NK-92 treated with Interleukin-12 subunit alpha and Interleukin-12 subunit beta, amount 100 ng/mL, for 24 hours (cell line): ENCODE measurements at regions not wholly inside any gene's neighbourhood (a gene's known extent, or its start where the extent isn't known, plus 50 kb on each side); places are given as distances from the start of the nearest gene placed in this dataset.

Experiments used
- DNase-seq: peaks from one replicate; lab custom pipeline; 2025; lab: John Stamatoyannopoulos, UW

DNA sequence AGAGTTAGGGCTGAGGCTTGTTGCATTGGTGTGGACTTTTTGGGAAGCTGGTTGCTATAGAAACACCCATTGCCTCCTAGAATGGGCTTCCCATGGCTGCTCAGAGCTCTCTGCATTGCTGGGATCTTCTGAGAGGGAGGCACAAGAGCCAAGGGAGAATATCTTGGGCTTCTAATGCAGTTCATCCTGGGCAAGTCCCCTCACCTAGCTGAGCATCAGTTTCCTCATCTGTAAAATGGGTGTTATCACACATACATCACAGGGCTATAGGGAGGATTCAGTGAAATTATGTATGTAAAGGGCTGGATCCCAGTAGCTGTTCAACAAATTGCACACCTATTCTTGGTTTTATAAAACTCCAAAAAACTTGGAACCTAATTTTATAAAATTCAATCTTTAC lies 106.1 kb upstream of the ALDH1B1 start:
- no peak for DNase-seq

DNA sequence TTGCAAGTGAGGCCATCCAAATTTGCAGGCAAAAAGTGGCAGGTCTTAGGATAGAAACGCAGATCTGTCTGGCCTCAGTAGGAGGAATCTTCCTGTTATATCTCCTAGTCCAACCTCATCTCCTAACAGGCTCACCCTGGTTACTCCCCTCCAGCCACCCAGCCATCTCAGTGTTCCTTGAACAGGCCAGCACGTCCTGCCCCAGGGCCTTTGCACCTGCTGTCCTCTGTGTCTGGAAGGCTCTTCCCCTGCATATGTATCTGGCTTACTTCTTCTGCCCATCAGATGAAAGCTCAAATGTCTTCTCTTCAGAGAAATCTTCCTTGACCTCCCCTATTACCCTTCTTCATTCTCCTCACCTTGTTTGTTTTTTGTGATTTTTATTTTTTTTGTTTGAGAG lies 107.3 kb upstream of the ALDH1B1 start:
- DNase-seq, result no peak

DNA sequence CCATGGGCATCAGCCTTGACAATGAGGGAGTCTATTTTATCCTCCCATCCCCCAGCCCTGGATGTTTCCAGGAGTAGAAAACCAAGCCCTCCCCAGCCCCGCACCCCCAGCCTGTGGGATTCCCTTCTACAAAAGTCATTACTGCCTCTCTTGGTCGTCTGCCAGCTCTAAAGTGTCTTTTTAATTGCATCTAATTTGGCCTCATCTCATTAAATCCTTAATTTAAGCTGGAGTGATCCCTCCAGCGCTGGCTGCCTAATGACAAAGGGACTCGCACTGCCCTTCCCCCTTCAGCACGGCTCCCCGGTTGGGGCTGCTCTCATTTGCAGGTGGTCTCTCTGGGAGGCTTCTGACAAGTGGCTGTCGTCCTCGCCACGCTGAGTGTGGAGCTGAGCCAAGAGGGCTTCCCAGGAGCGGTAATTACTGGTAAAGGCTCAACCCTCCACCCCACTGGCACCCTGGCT lies 107.9 kb upstream of the ALDH1B1 start:
- DNase-seq, result no peak

DNA sequence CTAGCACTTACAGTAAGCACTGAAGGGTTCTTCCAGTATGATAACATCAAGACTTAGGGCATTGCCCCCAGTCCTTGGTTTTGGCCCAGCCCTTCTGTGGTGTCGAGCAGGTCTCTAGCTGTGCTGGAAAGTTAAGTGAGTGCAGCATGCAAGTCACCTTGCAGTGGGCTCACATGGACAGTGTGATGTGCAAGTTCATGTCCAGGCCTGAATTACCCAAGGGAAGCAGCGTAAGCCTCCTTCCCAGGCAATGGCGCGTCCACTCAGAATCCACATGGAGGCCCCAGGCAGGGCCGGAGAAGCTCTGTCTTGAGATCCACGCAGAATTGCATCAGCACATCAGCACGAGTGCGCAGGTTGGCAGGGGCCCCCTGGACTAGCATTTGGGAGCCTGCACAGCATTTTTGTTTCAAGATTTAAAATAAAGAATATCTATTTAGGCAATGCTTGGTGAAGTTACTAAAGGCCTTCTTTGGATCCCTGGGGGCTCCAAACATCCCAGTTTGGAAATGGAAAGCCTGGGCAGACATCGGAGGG lies 108.4 kb upstream of the ALDH1B1 start:
- DNase-seq, result no peak

DNA sequence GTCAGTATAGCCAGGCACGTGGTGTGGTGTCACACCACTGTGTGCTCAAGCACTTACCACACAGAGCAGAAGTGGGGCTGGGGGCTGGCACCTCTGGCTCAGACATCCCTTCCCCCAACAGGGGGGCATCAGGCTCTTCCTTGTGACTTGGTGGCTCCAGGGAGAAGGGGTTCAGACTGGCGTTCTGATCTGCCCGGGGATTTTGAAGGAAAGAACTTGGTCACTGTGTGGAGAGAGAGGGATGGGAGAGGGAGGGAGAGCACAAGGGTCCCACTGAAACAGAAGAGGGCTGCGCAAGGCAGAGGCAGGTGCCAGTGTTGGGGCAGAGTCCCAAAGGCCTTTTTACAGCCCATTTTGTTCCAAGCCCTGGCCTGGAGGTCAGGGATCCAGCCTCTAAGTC lies 109.7 kb upstream of the ALDH1B1 start:
- no peak for DNase-seq

DNA sequence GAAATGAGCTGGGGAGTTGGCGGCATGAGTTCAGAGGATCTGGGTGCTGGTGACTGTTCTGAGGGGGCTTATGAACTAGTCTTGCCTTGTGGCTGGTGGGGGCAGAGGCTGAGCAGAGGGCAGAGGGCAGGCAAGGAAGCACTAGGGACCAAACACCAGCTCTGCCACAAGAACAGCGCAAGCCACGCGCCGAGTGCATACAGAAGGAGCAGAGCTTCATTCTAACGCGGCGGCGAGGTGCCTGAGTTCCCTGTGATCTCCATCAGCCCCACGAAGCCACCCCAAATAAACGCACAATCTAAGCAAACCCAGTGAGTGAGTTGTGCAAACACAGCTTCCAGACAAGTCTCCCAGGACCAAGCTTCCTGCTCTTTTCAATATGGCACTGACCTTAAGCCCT lies 110.6 kb upstream of the ALDH1B1 start:
- no peak for DNase-seq

DNA sequence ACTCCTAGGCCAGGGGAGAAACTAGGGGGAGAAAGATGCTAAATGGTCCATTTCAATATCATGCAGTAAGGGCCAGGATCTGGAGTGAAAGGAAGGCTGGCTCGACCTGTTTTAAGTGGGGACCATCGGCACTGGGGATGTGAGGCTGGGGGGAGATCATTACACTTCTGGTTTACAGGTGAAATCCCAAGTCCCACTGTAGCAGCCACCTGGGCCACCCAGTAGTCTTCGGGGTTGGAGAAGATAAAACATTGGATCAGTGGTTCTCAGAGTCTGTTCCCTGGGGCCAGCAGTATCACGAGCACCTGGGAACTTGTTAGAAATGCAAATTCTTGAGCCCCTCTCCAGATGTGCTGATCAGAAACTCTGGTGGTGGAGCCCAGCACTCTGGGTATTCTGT lies 111.3 kb upstream of the ALDH1B1 start:
- no peak for DNase-seq

DNA sequence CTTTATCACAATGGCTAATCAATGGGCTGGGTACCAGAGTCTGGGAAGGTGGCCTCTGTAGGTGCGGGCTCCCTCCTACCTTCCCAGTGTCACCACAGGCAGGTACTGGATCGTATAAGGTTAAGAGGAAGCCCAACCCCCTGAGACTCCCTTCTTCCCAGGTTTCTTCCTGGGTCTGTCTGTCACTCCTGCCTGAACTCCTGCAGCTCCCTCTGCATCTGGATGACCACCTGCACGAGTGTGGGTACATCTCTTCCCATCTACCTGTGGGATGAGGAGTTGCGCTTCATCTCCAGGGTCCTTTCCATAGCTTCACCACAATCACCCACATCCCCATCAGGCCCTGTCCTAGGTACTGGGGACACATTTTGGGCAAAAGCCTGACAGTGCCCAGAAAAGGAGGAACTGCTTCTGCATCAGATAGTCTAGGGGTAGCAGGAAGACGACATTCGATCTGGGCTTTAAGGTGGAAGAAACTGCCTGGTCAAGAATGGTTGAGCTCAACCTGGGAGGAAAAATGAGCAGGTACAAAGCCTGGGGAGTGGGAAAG lies 112.2 kb upstream of the ALDH1B1 start:
- DNase-seq, result no peak

DNA sequence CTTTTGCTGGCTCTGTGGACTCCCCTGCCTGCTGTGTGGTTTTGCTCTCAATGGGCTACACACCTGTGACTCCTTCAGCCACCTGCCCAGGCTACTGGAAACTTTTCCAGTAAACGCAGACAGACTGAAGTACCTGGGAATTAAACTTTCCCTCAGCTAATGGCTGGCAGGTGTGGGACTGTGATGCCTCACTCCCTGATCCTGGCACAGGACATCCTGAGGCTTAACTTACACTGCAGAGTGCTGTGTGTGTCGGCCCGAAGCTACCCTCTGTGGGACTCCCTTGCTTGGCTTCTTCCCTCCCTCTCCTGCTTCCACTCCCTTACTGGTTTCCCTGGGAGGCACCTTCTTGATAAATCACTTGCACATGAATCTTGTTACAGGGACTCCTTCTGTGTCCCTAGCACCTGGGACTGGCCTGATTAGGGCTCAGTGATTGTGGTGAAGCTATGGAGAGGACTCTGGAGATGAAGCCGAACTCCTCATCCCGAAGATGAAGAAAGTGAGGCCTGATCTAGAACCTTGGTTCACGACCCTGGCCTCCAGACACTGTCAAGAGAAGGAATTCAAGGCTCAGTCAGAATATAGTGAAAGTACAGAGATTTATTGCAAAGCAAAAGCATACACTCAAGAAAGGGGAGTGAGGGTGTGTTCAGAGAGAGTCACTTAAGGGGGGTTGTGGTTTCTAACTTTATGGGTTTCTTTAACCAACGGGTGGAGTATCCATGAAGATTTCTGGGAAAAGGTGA lies 113.4 kb upstream of the ALDH1B1 start:
- DNase-seq, result no peak

DNA sequence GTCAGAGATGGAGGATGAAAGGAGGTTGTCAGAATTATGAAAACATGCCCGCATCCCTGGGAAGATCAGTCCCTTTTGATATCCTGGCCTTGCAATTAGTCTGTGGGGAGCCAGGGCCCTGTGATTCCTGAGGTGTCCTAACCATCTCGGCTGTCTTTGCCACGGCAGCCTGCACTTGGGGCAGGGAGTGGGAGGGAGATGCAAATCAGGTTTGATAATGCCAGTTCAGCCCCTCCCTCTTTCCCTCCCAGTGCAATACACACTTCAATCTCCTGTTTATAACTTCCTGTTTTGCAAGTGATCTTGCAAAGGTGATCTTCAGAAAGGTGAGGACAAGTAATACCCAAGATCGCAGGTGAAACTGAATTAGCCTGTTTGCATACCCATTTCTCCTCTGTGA lies 114.0 kb upstream of the ALDH1B1 start:
- no peak for DNase-seq

DNA sequence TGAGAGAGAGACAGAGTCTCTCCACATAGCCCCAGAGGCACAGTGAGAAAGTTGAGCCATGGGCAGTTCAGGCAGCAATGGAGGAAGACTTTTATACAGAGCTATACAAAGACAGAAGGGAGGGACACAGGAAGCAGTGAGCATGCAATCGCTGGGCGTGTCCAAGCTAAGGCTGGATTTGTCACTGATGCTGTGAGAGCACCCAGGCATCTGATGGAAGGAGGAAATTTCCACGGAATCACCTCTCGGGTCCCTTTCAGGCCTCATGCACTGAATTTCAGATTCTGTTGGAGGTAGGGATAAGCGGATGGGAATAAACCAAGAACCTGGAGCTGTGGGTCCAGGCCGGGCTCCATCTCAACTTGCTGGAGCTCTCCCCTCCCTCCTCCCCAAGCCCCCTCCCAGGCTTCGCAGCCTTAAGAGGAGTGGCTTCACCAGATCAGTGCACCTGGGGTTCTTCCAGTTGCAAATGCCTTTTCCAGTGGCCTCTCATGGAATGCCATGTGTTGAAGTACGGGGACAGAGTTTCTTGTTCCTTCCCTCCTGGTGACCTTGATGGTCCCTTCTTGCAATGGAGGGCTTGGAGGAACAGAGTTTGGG lies 114.8 kb upstream of the ALDH1B1 start:
- DNase-seq, result no peak

DNA sequence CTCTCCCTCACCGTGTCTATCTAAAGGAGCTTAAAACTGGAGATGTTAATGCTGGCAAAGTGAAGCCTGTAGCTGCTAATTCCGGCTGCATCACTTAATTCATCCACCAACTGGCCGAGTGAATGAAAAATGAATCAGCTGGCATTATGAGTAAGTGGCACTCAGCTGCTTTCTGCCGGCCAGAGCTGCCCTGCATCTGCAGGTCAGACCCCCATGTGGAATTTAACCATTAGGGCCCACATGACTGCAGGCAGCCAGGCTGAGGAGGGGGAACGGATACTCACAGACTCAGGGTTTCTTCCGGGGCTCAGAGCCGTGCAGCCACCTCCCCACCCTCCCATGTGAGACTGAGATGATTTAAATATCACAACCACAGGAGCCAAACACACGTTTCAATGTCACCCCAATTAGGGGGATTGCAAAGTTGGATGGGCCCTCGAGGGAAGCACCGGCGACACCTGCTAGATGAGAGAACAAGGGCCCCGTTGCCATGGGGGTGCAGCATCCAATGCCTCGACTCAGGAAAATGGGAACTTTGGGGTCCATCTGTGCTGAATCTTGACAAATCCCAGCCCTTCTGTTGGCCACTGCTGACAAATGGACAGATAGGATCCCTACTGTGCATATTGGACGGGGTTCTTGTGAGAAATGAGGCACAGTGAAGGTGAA lies 115.6 kb upstream of the ALDH1B1 start:
- DNase-seq, result no peak

DNA sequence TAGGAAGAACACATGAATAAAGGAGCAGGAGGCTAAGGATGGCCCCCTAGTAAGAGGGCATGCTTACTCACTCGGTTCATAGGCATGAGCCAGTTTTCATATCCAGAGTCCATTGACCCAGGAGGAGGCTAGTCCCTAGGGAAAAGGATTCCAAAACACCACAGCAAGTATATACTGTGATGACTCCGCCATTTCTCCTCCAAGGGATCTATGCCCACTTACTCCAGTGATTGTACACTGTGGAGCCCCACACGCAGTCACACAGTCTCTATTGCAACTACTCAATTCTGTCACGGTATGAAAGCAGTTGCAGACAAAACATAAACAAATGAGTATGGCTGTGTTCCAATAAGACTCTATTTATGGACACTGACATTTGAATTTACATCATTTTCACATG lies 117.7 kb upstream of the ALDH1B1 start:
- no peak for DNase-seq

DNA sequence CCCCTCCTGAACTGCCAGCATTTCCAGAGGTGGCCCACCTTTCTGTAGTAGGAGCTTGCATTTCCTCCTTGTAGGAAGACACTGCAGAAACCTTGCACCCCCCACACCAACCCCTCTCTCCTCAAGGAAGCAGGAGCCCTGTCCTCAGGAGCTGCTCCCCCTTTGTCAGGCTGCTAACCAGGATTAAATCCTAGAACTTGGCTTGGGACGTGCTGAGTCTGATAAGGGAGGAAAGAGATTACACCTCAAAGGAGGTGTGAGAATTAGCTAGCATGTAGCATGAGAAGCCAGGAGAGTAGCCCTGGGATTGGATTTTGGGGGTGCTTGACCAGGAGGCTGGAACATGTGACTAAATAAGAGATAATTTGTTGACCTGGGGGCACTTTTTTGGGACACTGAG lies 119.8 kb upstream of the ALDH1B1 start:
- no peak for DNase-seq

DNA sequence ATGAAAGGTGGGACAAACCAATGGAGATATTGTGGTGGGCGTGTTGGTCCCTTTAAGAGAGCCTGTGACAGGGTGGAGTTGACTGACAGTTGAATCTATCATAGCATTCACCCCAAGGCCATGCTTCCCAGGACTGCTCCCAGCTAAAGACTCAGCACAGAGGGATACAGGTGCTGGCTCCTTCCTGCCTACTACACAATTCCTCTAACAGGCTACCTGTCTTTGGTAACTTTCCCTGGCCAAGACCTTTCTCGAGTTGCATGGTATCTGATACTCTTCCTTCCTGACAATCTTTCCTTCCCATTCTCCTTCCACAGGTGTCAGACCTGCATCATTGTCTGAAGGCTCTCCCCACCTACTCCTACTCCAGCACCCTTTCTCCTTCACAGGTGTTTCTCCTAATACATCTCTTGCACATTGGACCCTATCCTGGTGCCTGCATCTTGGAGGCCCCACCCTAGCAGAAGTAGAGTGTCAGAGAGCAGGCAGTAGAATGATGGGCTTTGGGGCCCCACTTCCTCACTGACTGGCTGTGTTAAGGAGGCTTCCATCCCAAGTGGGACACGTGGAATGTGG lies 120.7 kb upstream of the ALDH1B1 start:
- no peak for DNase-seq

DNA sequence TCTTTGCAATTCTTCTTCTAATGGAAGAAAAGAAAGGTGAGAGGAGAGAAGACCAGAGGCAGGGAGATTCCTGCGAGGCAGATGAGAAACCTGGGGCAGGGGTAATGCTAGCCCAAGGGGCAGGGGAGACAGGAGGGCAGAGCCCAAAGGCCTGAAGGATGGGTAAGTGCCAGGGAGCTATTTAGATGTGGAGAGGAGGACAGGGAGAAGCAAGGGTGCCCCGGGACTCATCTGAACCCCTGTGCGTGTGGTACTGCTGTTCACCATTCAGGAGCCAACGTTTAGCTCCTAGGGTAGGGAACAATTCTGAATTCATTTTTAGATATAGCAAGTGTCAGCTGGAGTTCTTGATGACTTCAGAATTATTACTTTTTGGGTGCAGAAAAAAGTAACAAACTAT lies 122.7 kb upstream of the ALDH1B1 start:
- DNase-seq, result no peak

DNA sequence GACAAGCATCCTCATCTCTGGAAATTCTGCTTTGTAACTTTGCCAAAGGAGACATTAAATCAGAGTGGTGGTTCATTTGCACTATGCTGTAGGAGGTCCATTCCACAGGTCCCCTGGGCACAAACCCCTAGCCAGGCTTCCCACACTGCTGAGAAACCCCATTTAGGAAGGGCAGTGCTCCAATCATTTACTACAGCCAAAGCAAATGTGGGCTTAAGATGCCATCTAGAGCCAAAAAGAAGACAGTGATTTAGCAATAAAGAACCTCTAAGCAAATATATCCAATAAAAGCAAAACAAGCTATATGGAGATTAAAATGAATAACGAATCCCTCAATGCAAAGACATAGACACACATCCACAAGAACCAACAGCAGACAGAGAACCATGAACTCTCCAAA lies 129.0 kb upstream of the ALDH1B1 start:
- DNase-seq, result no peak

DNA sequence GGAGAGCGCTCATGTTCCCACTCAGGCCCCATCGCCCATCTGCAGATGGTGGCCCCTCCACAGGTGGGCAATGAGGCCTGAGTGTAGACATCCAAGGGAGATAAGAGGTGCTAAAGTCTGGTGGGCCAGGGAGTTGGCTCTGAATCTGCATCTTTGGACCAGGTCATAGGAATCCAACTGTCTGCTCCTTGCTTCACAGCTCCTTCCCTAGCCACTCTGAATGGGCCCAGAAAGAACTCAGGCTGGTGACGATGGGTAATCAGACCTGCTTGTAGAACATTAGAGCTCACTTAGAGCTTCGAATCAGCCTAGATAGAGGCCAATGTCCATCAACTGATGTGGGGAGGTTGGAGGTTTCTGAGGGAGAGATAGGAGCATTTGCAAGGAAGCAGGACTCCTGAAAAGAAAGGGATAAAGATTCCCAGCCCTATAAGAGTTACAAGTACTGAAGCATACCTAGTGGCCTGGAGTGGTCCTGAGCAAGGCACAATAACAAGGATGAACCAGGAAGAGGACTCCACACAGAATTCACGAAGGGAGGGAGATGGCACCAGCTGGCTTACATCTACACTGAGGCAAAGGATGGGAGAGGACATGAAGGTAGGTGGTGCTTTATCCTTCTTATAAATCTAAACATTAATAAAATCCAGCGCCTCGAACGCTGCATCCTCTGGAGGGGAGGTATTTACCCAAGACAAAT lies 132.8 kb upstream of the ALDH1B1 start:
- DNase-seq, result no peak

DNA sequence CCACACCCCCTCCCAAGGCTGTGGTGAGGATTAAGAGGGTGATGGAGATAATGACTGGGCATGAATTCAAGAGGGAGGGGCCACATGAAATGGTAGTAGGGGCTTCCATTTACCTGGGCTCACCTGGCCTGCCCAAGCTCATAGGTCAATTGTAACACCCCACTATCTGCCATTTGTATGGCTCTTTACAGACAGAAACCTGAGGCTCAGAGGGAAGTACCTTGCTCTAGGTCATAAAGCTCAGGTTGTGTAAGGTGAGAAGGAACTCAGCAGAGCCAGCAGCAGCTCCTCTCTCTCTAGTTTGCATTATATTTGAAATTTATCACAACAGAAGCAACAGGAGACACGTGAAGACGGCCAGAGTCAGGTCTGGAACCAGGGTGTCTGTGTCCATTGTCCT lies 133.4 kb upstream of the ALDH1B1 start:
- no peak for DNase-seq

DNA sequence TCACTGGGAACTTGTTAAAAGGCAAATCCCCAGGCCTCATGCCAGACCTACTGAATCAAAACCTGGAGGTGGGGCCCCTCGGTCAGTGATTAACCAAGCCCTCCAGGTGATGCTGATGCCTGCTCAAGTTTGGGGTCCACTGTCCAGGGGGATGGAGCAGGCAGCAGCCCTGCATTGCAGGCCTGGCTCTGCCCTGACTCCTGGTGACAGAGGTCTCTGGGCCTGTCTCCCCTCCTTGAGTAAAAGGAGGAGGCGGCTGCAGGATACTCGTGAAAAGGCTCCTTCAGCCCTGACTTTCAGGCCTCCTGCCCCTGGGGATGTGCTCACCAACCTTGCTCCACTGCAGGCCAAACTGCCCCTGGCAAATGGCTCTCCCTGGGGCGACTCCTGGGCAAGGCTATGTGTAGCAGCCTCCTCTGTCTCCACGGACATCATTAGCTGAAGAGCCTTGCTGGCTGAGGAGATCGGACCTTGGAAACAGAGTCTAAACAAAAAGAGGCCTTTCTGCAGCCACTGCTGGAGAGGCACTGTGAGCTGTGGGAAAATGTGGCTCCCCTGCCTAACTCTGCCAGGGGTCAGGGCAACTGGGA lies 134.8 kb upstream of the ALDH1B1 start:
- DNase-seq, result no peak

DNA sequence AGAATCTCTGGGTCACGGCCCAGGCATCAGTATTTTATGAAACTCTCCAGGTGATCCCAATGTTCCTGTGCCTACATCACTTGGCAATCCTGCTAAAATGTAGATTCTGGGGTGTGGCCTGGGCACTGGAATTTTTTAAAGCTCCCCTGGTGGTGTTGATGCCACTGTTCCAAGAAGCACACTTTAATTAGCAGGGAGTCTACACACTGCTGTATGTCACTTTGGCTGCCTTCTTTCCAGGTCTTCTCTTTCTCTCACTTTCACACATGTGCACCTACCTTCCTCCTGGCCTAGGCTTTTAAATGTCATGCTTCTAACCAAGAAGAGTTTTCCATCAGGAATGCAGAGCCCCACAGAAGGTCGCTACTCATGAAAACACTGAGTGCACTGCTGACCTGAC lies 136.0 kb upstream of the ALDH1B1 start:
- DNase-seq, result no peak

DNA sequence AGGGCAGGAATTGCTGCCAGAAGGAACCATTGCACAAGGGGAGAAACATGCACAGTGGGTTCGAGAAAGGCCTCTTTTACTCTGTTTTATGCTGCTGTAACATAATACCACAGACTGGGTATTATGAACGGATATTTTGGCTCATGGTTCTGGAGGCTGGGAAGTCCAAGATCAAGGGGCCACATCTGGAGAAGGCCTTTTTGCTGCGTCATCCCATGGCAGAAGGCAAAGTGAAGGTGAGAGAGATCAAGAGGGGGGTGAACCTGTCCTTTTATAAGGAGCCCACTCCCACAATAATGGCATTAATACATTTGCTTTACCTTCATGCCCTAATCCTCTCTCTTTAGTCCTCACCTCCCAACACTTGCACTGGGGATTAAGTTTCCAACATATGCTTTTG lies 136.9 kb upstream of the ALDH1B1 start:
- DNase-seq, result no peak
